Upper lobe of left lung (tissue), 4 donors: ENCODE measurements at regions not wholly inside any gene's neighbourhood (a gene's known extent, or its start where the extent isn't known, plus 50 kb on each side); places are given as distances from the start of the nearest gene placed in this dataset.

Experiments
- POLR2A ChIP-seq, 4 donors: fragments of 450-650 bp; IDR thresholded peaks; one replicate each; pipeline ENCODE4 v1.5.1; 2016 to 2017; ENCODE audit warnings: antibody characterized with exemption in 4 of 4, mild to moderate bottlenecking in 2 of 4
- TF ChIP-seq, protein P1 (sequence below), 6 experiments: fragments of 450-650 bp in 4 of 6; fragments of 200-600 bp in 2 of 6; sonication (generic) in 2 of 6; IDR thresholded peaks; one replicate each; pipeline ENCODE4 v1.5.1; 2016 to 2019; ENCODE audit warnings: antibody characterized with exemption in 6 of 6

DNA sequence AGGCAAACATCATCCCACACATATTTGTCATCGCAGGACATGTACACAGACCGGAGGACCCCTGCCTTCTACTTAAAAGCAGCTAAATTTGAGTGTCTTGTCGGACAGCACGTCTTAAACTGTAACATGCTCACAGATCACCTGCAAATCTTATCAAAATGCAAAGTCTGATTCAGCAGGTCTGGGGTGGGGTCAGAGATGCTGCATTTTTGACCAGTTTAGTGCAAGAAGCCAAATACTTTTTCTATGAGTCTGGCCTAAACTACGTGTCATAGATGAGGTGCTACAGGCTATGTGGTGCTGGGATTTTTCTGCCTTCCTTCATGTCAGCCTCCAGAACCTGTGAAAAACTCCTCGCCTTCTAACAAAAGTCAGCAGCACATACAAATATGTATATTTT lies 178.8 kb upstream of the LHX5 start:
- TF ChIP-seq, protein P1, sequence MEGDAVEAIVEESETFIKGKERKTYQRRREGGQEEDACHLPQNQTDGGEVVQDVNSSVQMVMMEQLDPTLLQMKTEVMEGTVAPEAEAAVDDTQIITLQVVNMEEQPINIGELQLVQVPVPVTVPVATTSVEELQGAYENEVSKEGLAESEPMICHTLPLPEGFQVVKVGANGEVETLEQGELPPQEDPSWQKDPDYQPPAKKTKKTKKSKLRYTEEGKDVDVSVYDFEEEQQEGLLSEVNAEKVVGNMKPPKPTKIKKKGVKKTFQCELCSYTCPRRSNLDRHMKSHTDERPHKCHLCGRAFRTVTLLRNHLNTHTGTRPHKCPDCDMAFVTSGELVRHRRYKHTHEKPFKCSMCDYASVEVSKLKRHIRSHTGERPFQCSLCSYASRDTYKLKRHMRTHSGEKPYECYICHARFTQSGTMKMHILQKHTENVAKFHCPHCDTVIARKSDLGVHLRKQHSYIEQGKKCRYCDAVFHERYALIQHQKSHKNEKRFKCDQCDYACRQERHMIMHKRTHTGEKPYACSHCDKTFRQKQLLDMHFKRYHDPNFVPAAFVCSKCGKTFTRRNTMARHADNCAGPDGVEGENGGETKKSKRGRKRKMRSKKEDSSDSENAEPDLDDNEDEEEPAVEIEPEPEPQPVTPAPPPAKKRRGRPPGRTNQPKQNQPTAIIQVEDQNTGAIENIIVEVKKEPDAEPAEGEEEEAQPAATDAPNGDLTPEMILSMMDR (IDR thresholded peaks at IDR 0.05): no peak
- no peak for TF ChIP-seq POLR2A (IDR thresholded peaks at IDR 0.05)
